SK-N-SH treated with all-trans-retinoic acid at 6 μM for 48 hours (cell line): ENCODE measurements at regions not wholly inside any gene's neighbourhood (a gene's known extent, or its start where the extent isn't known, plus 50 kb on each side); places are given as distances from the start of the nearest gene placed in this dataset.

Source experiments
- ATAC-seq: fragments of 200-7000 bp; cut with Tn5 transposase; 3 replicates; pipeline ENCODE4 v1.9.1; 2020; ENCODE audit warnings: mild to moderate bottlenecking, moderate library complexity
- BACH2 ChIP-seq: fragments of 250-450 bp; sonication (Bioruptor Pico); IDR thresholded peaks from 2 replicates; pipeline ENCODE4 v1.9.0; 2021; ENCODE audit warnings: mild to moderate bottlenecking, borderline replicate concordance
- CSDC2 ChIP-seq: fragments of 250-450 bp; sonication (Bioruptor Pico); IDR thresholded peaks from 2 replicates; pipeline ENCODE4 v1.5.0; 2020; ENCODE audit warnings: mild to moderate bottlenecking, moderate library complexity
- ESRRG ChIP-seq: fragments of 250-450 bp; sonication (Bioruptor Pico); IDR thresholded peaks from 2 replicates; pipeline ENCODE4 v1.6.1; 2021; ENCODE audit warnings: mild to moderate bottlenecking
- GLIS3 ChIP-seq: fragments of 250-450 bp; sonication (Bioruptor Pico); IDR thresholded peaks from 2 replicates; pipeline ENCODE4 v1.5.0; 2020; ENCODE audit warnings: mild to moderate bottlenecking, moderate library complexity
- ISL1 ChIP-seq: fragments of 250-450 bp; sonication (Bioruptor Pico); IDR thresholded peaks from 2 replicates; pipeline ENCODE4 v2.1.2; 2022; ENCODE audit warnings: mild to moderate bottlenecking, moderate library complexity
- OSR1 ChIP-seq: fragments of 250-450 bp; sonication (Bioruptor Pico); IDR thresholded peaks from 2 replicates; pipeline ENCODE4 v1.8.0; 2022; ENCODE audit warnings: moderate library complexity, mild to moderate bottlenecking, inconsistent platforms
- PPARA ChIP-seq: fragments of 250-450 bp; sonication (Bioruptor Pico); IDR thresholded peaks from 2 replicates; pipeline ENCODE4 v1.5.0; 2020; ENCODE audit warnings: mild to moderate bottlenecking, borderline replicate concordance
- RARB ChIP-seq: fragments of 250-450 bp; sonication (Bioruptor Pico); IDR thresholded peaks from 2 replicates; pipeline ENCODE4 v1.8.0; 2021; ENCODE audit warnings: mild to moderate bottlenecking, moderate library complexity
- SNAI2 ChIP-seq: fragments of 250-450 bp; sonication (Bioruptor Pico); IDR thresholded peaks from 2 replicates; pipeline ENCODE4 v1.5.0; 2020; ENCODE audit warnings: mild to moderate bottlenecking, moderate library complexity
- TCF4 ChIP-seq: fragments of 250-450 bp; sonication (Bioruptor Pico); IDR thresholded peaks from 2 replicates; pipeline ENCODE4 v1.8.0; 2021; ENCODE audit warnings: mild to moderate bottlenecking, moderate library complexity, borderline replicate concordance
- TOX ChIP-seq: fragments of 250-450 bp; sonication (Bioruptor Pico); IDR thresholded peaks from 2 replicates; pipeline ENCODE4 v1.8.0; 2021; ENCODE audit warnings: mild to moderate bottlenecking, moderate library complexity, borderline replicate concordance
- ZC3H10 ChIP-seq: fragments of 250-450 bp; sonication (Bioruptor Pico); IDR thresholded peaks from 2 replicates; pipeline ENCODE4 v1.5.1; 2021; ENCODE audit warnings: mild to moderate bottlenecking, moderate library complexity
- ZFP3 ChIP-seq: fragments of 250-450 bp; sonication (Bioruptor Pico); IDR thresholded peaks from 2 replicates; pipeline ENCODE4 v1.5.0; 2020; ENCODE audit warnings: mild to moderate bottlenecking, moderate library complexity
- ZFP30 ChIP-seq: fragments of 450-650 bp; formaldehyde crosslinking; IDR thresholded peaks from 2 replicates; pipeline ENCODE4 v1.5.0; 2022; ENCODE audit warnings: mild to moderate bottlenecking, moderate library complexity
- ZNF565 ChIP-seq: fragments of 450-650 bp; formaldehyde crosslinking; conservative IDR thresholded peaks from 2 replicates; pipeline ENCODE4 v1.5.0; 2020; ENCODE audit warnings: low read depth, mild to moderate bottlenecking, moderate library complexity
- ZNF70 ChIP-seq: fragments of 450-650 bp; formaldehyde crosslinking; IDR thresholded peaks from 2 replicates; pipeline ENCODE4 v1.5.0; 2020; ENCODE audit warnings: mild to moderate bottlenecking, moderate library complexity
- ZNF8 ChIP-seq: fragments of 450-650 bp; formaldehyde crosslinking; IDR thresholded peaks from 2 replicates; pipeline ENCODE4 v1.5.0; 2020; ENCODE audit warnings: mild to moderate bottlenecking, moderate library complexity
- TF ChIP-seq, protein P1 (sequence below): fragments of 250-450 bp; sonication (Bioruptor Pico); IDR thresholded peaks from 2 replicates; pipeline ENCODE4 v1.5.0; 2020; ENCODE audit warnings: mild to moderate bottlenecking, moderate library complexity
- TF ChIP-seq, protein P2 (sequence below): fragments of 250-450 bp; sonication (Bioruptor Pico); IDR thresholded peaks from 2 replicates; pipeline ENCODE4 v1.8.0; 2021; ENCODE audit warnings: low read depth, mild to moderate bottlenecking, moderate library complexity, borderline replicate concordance
- TF ChIP-seq, protein P3 (sequence below): fragments of 250-450 bp; sonication (Bioruptor Pico); IDR thresholded peaks from 2 replicates; pipeline ENCODE4 v1.8.0; 2020; ENCODE audit warnings: mild to moderate bottlenecking, moderate library complexity, borderline replicate concordance
- TF ChIP-seq, protein P4 (sequence below): fragments of 250-450 bp; sonication (Bioruptor Pico); IDR thresholded peaks from 2 replicates; pipeline ENCODE4 v1.5.1; 2021; ENCODE audit warnings: mild to moderate bottlenecking, moderate library complexity
- TF ChIP-seq, protein P5 (sequence below): fragments of 250-450 bp; sonication (Bioruptor Pico); IDR thresholded peaks from 2 replicates; pipeline ENCODE4 v1.5.1; 2020; ENCODE audit warnings: low read depth, mild to moderate bottlenecking, moderate library complexity

DNA sequence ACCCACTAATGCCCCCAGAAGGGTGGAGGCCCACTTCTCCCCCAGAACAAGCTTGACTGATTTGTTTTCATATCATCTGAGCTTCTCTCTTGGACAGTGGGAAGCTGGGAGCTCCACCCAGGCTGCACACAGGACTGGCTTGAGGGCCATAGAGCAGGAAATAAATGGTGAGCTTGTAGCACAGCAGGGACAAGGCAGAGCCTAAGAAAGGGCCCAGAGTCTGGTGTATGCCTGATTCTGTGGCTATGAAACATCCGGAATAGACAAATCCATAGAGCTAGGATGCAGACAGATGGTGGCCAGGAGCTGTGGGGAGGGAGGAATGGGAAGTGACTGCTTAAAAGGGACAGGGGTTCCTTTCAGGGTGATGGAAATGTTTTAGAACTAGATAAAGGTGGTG, 79.0 kb downstream of the ARL6IP4 start:
- TF ChIP-seq OSR1 (CRISPR knock-in tag), result no peak
- TF ChIP-seq, protein P1, sequence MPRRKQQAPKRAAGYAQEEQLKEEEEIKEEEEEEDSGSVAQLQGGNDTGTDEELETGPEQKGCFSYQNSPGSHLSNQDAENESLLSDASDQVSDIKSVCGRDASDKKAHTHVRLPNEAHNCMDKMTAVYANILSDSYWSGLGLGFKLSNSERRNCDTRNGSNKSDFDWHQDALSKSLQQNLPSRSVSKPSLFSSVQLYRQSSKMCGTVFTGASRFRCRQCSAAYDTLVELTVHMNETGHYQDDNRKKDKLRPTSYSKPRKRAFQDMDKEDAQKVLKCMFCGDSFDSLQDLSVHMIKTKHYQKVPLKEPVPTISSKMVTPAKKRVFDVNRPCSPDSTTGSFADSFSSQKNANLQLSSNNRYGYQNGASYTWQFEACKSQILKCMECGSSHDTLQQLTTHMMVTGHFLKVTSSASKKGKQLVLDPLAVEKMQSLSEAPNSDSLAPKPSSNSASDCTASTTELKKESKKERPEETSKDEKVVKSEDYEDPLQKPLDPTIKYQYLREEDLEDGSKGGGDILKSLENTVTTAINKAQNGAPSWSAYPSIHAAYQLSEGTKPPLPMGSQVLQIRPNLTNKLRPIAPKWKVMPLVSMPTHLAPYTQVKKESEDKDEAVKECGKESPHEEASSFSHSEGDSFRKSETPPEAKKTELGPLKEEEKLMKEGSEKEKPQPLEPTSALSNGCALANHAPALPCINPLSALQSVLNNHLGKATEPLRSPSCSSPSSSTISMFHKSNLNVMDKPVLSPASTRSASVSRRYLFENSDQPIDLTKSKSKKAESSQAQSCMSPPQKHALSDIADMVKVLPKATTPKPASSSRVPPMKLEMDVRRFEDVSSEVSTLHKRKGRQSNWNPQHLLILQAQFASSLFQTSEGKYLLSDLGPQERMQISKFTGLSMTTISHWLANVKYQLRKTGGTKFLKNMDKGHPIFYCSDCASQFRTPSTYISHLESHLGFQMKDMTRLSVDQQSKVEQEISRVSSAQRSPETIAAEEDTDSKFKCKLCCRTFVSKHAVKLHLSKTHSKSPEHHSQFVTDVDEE, result no peak
- no peak for TF ChIP-seq ZNF565
- no peak for TF ChIP-seq ESRRG
- no peak for TF ChIP-seq BACH2
- no peak for TF ChIP-seq ZFP30 (CRISPR knock-in tag)
- TF ChIP-seq, protein P2, sequence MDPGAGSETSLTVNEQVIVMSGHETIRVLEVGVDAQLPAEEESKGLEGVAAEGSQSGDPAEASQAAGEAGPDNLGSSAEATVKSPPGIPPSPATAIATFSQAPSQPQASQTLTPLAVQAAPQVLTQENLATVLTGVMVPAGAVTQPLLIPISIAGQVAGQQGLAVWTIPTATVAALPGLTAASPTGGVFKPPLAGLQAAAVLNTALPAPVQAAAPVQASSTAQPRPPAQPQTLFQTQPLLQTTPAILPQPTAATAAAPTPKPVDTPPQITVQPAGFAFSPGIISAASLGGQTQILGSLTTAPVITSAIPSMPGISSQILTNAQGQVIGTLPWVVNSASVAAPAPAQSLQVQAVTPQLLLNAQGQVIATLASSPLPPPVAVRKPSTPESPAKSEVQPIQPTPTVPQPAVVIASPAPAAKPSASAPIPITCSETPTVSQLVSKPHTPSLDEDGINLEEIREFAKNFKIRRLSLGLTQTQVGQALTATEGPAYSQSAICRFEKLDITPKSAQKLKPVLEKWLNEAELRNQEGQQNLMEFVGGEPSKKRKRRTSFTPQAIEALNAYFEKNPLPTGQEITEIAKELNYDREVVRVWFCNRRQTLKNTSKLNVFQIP (CRISPR knock-in tag), result no peak
- no peak for TF ChIP-seq ZNF8 (CRISPR knock-in tag)
- TF ChIP-seq SNAI2 (CRISPR knock-in tag), result no peak
- TF ChIP-seq, protein P3, sequence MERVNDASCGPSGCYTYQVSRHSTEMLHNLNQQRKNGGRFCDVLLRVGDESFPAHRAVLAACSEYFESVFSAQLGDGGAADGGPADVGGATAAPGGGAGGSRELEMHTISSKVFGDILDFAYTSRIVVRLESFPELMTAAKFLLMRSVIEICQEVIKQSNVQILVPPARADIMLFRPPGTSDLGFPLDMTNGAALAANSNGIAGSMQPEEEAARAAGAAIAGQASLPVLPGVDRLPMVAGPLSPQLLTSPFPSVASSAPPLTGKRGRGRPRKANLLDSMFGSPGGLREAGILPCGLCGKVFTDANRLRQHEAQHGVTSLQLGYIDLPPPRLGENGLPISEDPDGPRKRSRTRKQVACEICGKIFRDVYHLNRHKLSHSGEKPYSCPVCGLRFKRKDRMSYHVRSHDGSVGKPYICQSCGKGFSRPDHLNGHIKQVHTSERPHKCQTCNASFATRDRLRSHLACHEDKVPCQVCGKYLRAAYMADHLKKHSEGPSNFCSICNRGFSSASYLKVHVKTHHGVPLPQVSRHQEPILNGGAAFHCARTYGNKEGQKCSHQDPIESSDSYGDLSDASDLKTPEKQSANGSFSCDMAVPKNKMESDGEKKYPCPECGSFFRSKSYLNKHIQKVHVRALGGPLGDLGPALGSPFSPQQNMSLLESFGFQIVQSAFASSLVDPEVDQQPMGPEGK (CRISPR knock-in tag), result no peak
- TF ChIP-seq GLIS3 (CRISPR knock-in tag), result no peak
- TF ChIP-seq PPARA (CRISPR knock-in tag), result no peak
- TF ChIP-seq ZNF70 (CRISPR knock-in tag), result no peak
- TF ChIP-seq ZC3H10 (CRISPR knock-in tag), result no peak
- TF ChIP-seq RARB (CRISPR knock-in tag), result no peak
- TF ChIP-seq, protein P4, sequence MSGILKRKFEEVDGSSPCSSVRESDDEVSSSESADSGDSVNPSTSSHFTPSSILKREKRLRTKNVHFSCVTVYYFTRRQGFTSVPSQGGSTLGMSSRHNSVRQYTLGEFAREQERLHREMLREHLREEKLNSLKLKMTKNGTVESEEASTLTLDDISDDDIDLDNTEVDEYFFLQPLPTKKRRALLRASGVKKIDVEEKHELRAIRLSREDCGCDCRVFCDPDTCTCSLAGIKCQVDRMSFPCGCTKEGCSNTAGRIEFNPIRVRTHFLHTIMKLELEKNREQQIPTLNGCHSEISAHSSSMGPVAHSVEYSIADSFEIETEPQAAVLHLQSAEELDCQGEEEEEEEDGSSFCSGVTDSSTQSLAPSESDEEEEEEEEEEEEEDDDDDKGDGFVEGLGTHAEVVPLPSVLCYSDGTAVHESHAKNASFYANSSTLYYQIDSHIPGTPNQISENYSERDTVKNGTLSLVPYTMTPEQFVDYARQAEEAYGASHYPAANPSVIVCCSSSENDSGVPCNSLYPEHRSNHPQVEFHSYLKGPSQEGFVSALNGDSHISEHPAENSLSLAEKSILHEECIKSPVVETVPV, result no peak
- TF ChIP-seq TOX (CRISPR knock-in tag), result no peak
- TF ChIP-seq ZFP3 (CRISPR knock-in tag), result no peak
- TF ChIP-seq, protein P5, sequence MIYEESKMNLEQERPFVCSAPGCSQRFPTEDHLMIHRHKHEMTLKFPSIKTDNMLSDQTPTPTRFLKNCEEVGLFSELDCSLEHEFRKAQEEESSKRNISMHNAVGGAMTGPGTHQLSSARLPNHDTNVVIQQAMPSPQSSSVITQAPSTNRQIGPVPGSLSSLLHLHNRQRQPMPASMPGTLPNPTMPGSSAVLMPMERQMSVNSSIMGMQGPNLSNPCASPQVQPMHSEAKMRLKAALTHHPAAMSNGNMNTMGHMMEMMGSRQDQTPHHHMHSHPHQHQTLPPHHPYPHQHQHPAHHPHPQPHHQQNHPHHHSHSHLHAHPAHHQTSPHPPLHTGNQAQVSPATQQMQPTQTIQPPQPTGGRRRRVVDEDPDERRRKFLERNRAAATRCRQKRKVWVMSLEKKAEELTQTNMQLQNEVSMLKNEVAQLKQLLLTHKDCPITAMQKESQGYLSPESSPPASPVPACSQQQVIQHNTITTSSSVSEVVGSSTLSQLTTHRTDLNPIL, result no peak

DNA sequence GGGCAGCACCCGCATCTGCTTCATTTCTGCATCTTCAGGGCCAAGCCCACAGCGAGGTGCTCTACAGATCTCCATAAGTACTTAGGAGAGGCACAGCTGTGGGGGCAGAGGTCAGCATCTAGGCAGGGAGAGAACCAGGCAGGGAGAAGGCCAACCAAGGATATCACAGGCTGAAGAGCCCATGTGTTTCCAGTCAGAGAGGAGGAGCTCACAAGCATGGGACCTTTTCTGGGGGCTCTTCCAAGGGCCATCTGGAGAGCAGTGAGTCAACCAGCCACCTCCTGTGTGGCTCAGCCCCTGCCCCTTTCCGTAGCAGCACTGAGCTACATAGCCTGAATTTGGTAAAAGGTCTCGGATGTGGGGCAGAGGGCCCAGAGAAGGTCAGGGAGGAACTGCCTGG, 78.5 kb downstream of the ARL6IP4 start:
- no peak for ATAC-seq
- TF ChIP-seq ISL1 (CRISPR knock-in tag), result no peak
- no peak for TF ChIP-seq PPARA (CRISPR knock-in tag)
- TF ChIP-seq SNAI2 (CRISPR knock-in tag), result no peak
- no peak for TF ChIP-seq GLIS3 (CRISPR knock-in tag)
- TF ChIP-seq RARB (CRISPR knock-in tag), result no peak
- TF ChIP-seq TCF4, result no peak

More for the DNA sequence above, 79.0 kb downstream of the ARL6IP4 start:
- ATAC-seq, result no peak

DNA sequence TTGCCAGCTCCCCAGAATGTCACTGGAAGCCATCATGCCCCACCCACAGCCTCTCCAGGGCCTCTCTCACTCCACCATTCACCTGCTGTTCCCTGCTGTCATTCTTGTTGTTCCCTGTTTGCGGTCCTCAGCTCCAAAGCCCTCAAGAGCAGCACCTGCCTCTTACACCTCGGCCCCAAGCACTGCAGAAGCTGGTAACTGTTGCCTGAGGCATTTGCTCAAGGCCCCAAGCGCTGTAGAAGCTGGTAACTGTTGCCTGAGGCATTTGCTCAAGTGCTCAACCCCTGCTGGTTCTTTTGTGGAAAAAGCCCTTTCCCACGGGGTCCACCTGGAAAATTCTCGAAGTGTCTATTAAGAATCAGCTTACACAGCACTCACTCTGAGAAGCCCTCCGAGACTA, 78.0 kb downstream of the ARL6IP4 start:
- ATAC-seq, result no peak
- TF ChIP-seq ZNF70 (CRISPR knock-in tag), result no peak
- TF ChIP-seq, protein P5, result no peak
- TF ChIP-seq, protein P2 (CRISPR knock-in tag), result no peak
- TF ChIP-seq GLIS3 (CRISPR knock-in tag), result no peak
- no peak for TF ChIP-seq ZC3H10 (CRISPR knock-in tag)
- no peak for TF ChIP-seq SNAI2 (CRISPR knock-in tag)
- TF ChIP-seq, protein P4, result no peak
- TF ChIP-seq ZFP3 (CRISPR knock-in tag), result no peak
- no peak for TF ChIP-seq ZNF8 (CRISPR knock-in tag)
- TF ChIP-seq RARB (CRISPR knock-in tag), result no peak
- TF ChIP-seq CSDC2 (CRISPR knock-in tag), result no peak
- no peak for TF ChIP-seq ZNF565
- TF ChIP-seq, protein P3 (CRISPR knock-in tag), result no peak
- TF ChIP-seq TOX (CRISPR knock-in tag), result no peak
